ENCODE measurements at regions not wholly inside any gene's neighbourhood (a gene's known extent, or its start where the extent isn't known, plus 50 kb on each side); places are given as distances from the start of the nearest gene placed in this dataset.

GRCh38 chr5:67291066-67291465 lies 94.5 kb upstream of the CD180 start:
- CTCF ChIA-PET, result no interaction called here

GRCh38 chr5:67290655-67291054 lies 94.1 kb upstream of the CD180 start:
- ChIA-PET CTCF (no interaction called here), POLR2A (no interaction called here)
- H3K4me3 ChIP-seq, result no peak overlapping the region
- H3K27ac ChIP-seq, result no peak overlapping the region
- no peaks in the 10 kb centered on the region for H3K9me3 ChIP-seq
- WGBS (ENCODE audit: missing lambda C conversion rate), result 45% methylated on average over 3 of the region's 3 CpGs
- no peak for TF ChIP-seq JUN (IDR thresholded peaks at IDR 0.05)
- TF ChIP-seq ZNF302 (CRISPR knock-in tag; IDR thresholded peaks at IDR 0.05), result no peak
- no peak for TF ChIP-seq RARB (CRISPR knock-in tag; IDR thresholded peaks at IDR 0.05)
- TF ChIP-seq MAX (IDR thresholded peaks at IDR 0.05), result no peak
- TF ChIP-seq EHMT2 (IDR thresholded peaks at IDR 0.05; ENCODE audit: low read depth), result no peak
- TF ChIP-seq FOXS1 (CRISPR knock-in tag; IDR thresholded peaks at IDR 0.05), result no peak
- ATAC-seq (no peak), FAIRE-seq (no peak), DNase-seq (ENCODE audit: low read depth in 1 of 2, low spot score in 1 of 2) (no peak)
- no peak overlapping the region for H3K4me2 ChIP-seq
- no peaks in the 10 kb centered on the region for H3K4me1 ChIP-seq

More at GRCh38 chr5:67291066-67291465, 94.5 kb upstream of the CD180 start:
- Histone ChIP-seq H3K4me3 (no peak overlapping the region), H3K27ac (no peak overlapping the region), H3K4me2 (no peak overlapping the region), H3K9me3 (no peaks in the 10 kb centered on the region), H3K4me1 (no peaks in the 10 kb centered on the region)
- TF ChIP-seq BCL3 (IDR thresholded peaks at IDR 0.05), result no peak
- TF ChIP-seq MAFK (IDR thresholded peaks at IDR 0.05; ENCODE audit: partially characterized antibody), result no peak
- TF ChIP-seq CHD4 (IDR thresholded peaks at IDR 0.05; ENCODE audit: borderline replicate concordance), result no peak
- no peak for TF ChIP-seq BHLHE40 (IDR thresholded peaks at IDR 0.05; ENCODE audit: low read depth, low read length)
- ATAC-seq, result no peak
- no peak for DNase-seq (ENCODE audit: low read depth in 1 of 2, low spot score in 1 of 2)
- no peak for FAIRE-seq
- POLR2A ChIA-PET, result no interaction called here
- 46% methylated on average over 4 of the region's 4 CpGs for WGBS (ENCODE audit: missing lambda C conversion rate)

- TF ChIP-seq SMC3 (IDR thresholded peaks at IDR 0.05) (no peak), JUN (IDR thresholded peaks at IDR 0.05) (no peak), MAZ (IDR thresholded peaks at IDR 0.05; ENCODE audit: borderline replicate concordance, low read depth, low read length) (no peak), MAFK (IDR thresholded peaks at IDR 0.05; ENCODE audit: partially characterized antibody) (no peak)
- Histone ChIP-seq H3K4me1 (no peaks in the 10 kb centered on the region), H3K27ac (no peak overlapping the region), H3K9me3 (no peaks in the 10 kb centered on the region), H3K4me3 (no peak overlapping the region), H3K4me2 (no peak overlapping the region)
- DNase-seq (ENCODE audit: low read depth in 1 of 2, low spot score in 1 of 2), result no peak
- 52% methylated on average over 4 of the region's 4 CpGs for WGBS (ENCODE audit: missing lambda C conversion rate)
- ATAC-seq, result no peak
- no peak for FAIRE-seq
- CTCF ChIA-PET, result interaction anchor here (0.6 kb wide), 1 partner anchor 142 kb away, joined by 3 read pairs; no protein-coding TSS in a partner anchor
- POLR2A ChIA-PET, result no interaction called here
Measured at GRCh38 chr5:67289763-67290521, 93.3 kb upstream of the CD180 start.

- H3K4me2 ChIP-seq, result no peak overlapping the region
- TF ChIP-seq KDM1A (IDR thresholded peaks at IDR 0.05; ENCODE audit: low read depth) (no peak), HES2 (IDR thresholded peaks at IDR 0.05) (no peak), RCOR1 (IDR thresholded peaks at IDR 0.05; ENCODE audit: low read depth, low read length) (no peak), CBX2 (IDR thresholded peaks at IDR 0.05; ENCODE audit: borderline replicate concordance, low read depth) (no peak), EHF (CRISPR knock-in tag; IDR thresholded peaks at IDR 0.05) (no peak), E2F6 (IDR thresholded peaks at IDR 0.05; ENCODE audit: borderline replicate concordance, low read depth) (no peak), RAD21 (conservative IDR thresholded peaks at IDR 0.05 in 1 of 2, IDR thresholded peaks at IDR 0.05 in 1 of 2) (no peak), CTCF (IDR thresholded peaks at IDR 0.05) (no peak), ZNF302 (CRISPR knock-in tag; IDR thresholded peaks at IDR 0.05) (no peak), GATA3 (IDR thresholded peaks at IDR 0.05; ENCODE audit: borderline replicate concordance) (no peak), JUNB (IDR thresholded peaks at IDR 0.05) (no peak), TP53 (CRISPR knock-in tag; IDR thresholded peaks at IDR 0.05) (no peak), ZSCAN20 (CRISPR knock-in tag; IDR thresholded peaks at IDR 0.05) (no peak), MYC (IDR thresholded peaks at IDR 0.05; ENCODE audit: borderline replicate concordance, low read length) (no peak), RFX5 (IDR thresholded peaks at IDR 0.05) (no peak), ZFP36 (IDR thresholded peaks at IDR 0.05; ENCODE audit: borderline replicate concordance, partially characterized antibody) (no peak)
Measured at GRCh38 chr5:67287510-67288268, 91.1 kb upstream of the CD180 start.

More at GRCh38 chr5:67287510-67288268, 91.1 kb upstream of the CD180 start:
- no peaks in the 10 kb centered on the region for H3K9me3 ChIP-seq
- POLR2A ChIA-PET, result no interaction called here
- H3K4me3 ChIP-seq, result no peak overlapping the region
- WGBS (ENCODE audit: missing lambda C conversion rate), result 49% methylated on average over 3 of the region's 3 CpGs
- ATAC-seq, result no peak
- H3K27ac ChIP-seq, result no peak overlapping the region
- FAIRE-seq, result no peak
- DNase-seq (ENCODE audit: low read depth in 1 of 2, low spot score in 1 of 2), result no peak
- CTCF ChIA-PET, result interaction anchor here (1.4 kb wide), 1 partner anchor 24 kb away, joined by 3 read pairs; no protein-coding TSS in a partner anchor
- no peaks in the 10 kb centered on the region for H3K4me1 ChIP-seq
